Vagina (tissue), 2 donors: ENCODE measurements at regions not wholly inside any gene's neighbourhood (a gene's known extent, or its start where the extent isn't known, plus 50 kb on each side); places are given as distances from the start of the nearest gene placed in this dataset.

Source experiments
- POLR2A ChIP-seq, 2 donors: fragments of 450-650 bp; IDR thresholded peaks; one replicate each; pipeline ENCODE4 v1.6.1; 2017; ENCODE audit warnings: antibody characterized with exemption in 2 of 2, mild to moderate bottlenecking in 2 of 2, moderate library complexity in 2 of 2
- POLR2AphosphoS5 ChIP-seq, 2 donors: sonication (generic); formaldehyde crosslinking; IDR thresholded peaks; one replicate each; pipeline ENCODE4 v1.9.0; 2017; ENCODE audit warnings: antibody characterized with exemption in 2 of 2, mild to moderate bottlenecking in 2 of 2, low read depth in 1 of 2; ENCODE audit not compliant: insufficient read depth in 1 of 2
- TF ChIP-seq, protein P1 (sequence below), 3 experiments: fragments of 450-650 bp in 2 of 3; fragments of 200-600 bp in 1 of 3; sonication (generic) in 1 of 3; IDR thresholded peaks; one replicate each; pipeline ENCODE4 v1.5.1; 2017 to 2019; ENCODE audit warnings: antibody characterized with exemption in 3 of 3, mild to moderate bottlenecking in 2 of 3, moderate library complexity in 2 of 3

DNA sequence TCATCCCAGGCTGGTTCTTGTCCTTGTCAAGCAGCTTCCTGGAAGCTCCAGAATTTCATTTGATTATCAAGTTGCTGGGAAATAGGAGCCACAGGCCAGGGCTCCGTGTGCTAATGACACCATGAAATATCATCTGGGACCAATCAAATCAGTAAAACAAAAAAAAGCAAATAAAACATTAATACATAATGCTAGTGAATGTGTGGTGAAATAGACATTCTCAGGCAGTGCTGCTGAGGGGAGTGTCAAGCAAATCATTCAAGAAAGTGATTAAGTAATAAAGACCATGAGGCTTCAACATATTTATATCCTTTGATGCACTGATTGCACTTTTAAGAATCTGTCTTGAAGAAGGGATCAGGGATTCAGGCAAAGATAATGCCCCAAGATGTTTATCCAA, 213.7 kb downstream of the MATN1 start:
- TF ChIP-seq, protein P1, sequence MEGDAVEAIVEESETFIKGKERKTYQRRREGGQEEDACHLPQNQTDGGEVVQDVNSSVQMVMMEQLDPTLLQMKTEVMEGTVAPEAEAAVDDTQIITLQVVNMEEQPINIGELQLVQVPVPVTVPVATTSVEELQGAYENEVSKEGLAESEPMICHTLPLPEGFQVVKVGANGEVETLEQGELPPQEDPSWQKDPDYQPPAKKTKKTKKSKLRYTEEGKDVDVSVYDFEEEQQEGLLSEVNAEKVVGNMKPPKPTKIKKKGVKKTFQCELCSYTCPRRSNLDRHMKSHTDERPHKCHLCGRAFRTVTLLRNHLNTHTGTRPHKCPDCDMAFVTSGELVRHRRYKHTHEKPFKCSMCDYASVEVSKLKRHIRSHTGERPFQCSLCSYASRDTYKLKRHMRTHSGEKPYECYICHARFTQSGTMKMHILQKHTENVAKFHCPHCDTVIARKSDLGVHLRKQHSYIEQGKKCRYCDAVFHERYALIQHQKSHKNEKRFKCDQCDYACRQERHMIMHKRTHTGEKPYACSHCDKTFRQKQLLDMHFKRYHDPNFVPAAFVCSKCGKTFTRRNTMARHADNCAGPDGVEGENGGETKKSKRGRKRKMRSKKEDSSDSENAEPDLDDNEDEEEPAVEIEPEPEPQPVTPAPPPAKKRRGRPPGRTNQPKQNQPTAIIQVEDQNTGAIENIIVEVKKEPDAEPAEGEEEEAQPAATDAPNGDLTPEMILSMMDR (IDR thresholded peaks at IDR 0.05): no peak
- TF ChIP-seq POLR2AphosphoS5 (IDR thresholded peaks at IDR 0.05; ENCODE audit: insufficient read depth in 1 of 2, low read depth in 1 of 2) (no peak), POLR2A (IDR thresholded peaks at IDR 0.05) (no peak)
